Keratinocyte (primary cell): ENCODE measurements at regions not wholly inside any gene's neighbourhood (a gene's known extent, or its start where the extent isn't known, plus 50 kb on each side); places are given as distances from the start of the nearest gene placed in this dataset.

Experiments used
- DNase-seq: peaks from one replicate; pipeline ENCODE4 v3.0.0-alpha.2; 2011; ENCODE audit warnings: low read depth, missing footprints, low spot score
- FAIRE-seq: peaks from 2 replicates; lab custom pipeline; 2011; peaks lifted over from hg19 to GRCh38; lab: Jason Lieb, UNC
- H2AFZ ChIP-seq: 2 replicates; pipeline ENCODE4 v1.6.0; 2012; ENCODE audit warnings: low read length, control low read depth, inconsistent platforms; ENCODE audit not compliant: control insufficient read depth
- H3K27ac ChIP-seq: 2 replicates; pipeline ENCODE4 v1.5.1; 2011; ENCODE audit warnings: low read length; ENCODE audit not compliant: control insufficient read depth, insufficient read depth
- H3K27me3 ChIP-seq: 3 replicates; pipeline ENCODE4 v1.6.0; 2011; ENCODE audit warnings: low read length; ENCODE audit not compliant: control insufficient read depth, insufficient read depth; ENCODE audit errors: extremely low read depth
- H3K36me3 ChIP-seq, 2 experiments: 2 replicates in 1 of 2; 3 replicates in 1 of 2; pipeline ENCODE4 v1.5.1; 2011; ENCODE audit warnings: low read length in 2 of 2, mild to moderate bottlenecking in 1 of 2; ENCODE audit not compliant: control insufficient read depth in 2 of 2, insufficient read depth in 2 of 2; ENCODE audit errors: extremely low read depth in 1 of 2
- H3K4me1 ChIP-seq: 3 replicates; pipeline ENCODE4 v1.5.1; 2011; ENCODE audit warnings: low read length; ENCODE audit not compliant: control insufficient read depth, insufficient read depth; ENCODE audit errors: extremely low read depth
- H3K4me2 ChIP-seq: 3 replicates; pipeline ENCODE4 v1.6.0; 2011; ENCODE audit warnings: low read depth, low read length; ENCODE audit not compliant: control insufficient read depth, insufficient read depth; ENCODE audit errors: extremely low read depth
- H3K4me3 ChIP-seq, 3 experiments: fragments of 200-600 bp in 1 of 3; sonication (generic) in 1 of 3; 2 replicates in 2 of 3; 3 replicates in 1 of 3; pipeline ENCODE4 v1.5.1; 2011 to 2016; ENCODE audit warnings: low read length in 3 of 3, mild to moderate bottlenecking in 3 of 3, control low read depth in 2 of 3, inconsistent platforms in 1 of 3, low read depth in 1 of 3, mixed read lengths in 1 of 3, mixed run types in 1 of 3, moderate library complexity in 1 of 3; ENCODE audit not compliant: control insufficient read depth in 2 of 3, insufficient read depth in 2 of 3; ENCODE audit errors: extremely low read depth in 1 of 3
- H3K79me2 ChIP-seq: 2 replicates; pipeline ENCODE4 v1.6.0; 2012; ENCODE audit warnings: low read length; ENCODE audit not compliant: control insufficient read depth, insufficient read depth
- H3K9ac ChIP-seq: 3 replicates; pipeline ENCODE4 v1.6.0; 2011; ENCODE audit warnings: low read length; ENCODE audit not compliant: control insufficient read depth, insufficient read depth; ENCODE audit errors: extremely low read depth
- H3K9me1 ChIP-seq: 3 replicates; pipeline ENCODE4 v1.6.0; 2011; ENCODE audit warnings: low read length; ENCODE audit not compliant: control insufficient read depth, insufficient read depth; ENCODE audit errors: extremely low read depth
- H3K9me3 ChIP-seq: 2 replicates; pipeline ENCODE4 v1.5.1; 2012; ENCODE audit warnings: low read depth, low read length; ENCODE audit not compliant: control insufficient read depth
- H4K20me1 ChIP-seq: 3 replicates; pipeline ENCODE4 v1.6.0; 2011; ENCODE audit warnings: low read length; ENCODE audit not compliant: control insufficient read depth, insufficient read depth; ENCODE audit errors: extremely low read depth
- CTCF ChIP-seq, 3 experiments: IDR thresholded peaks in 1 of 3; conservative IDR thresholded peaks in 1 of 3; optimal IDR thresholded peaks in 1 of 3; 2 replicates in 2 of 3; 3 replicates in 1 of 3; pipeline versions ENCODE3 to v1.5.1; 2011; ENCODE audit warnings: low read length in 3 of 3, mild to moderate bottlenecking in 3 of 3, moderate library complexity in 2 of 3, control low read depth in 1 of 3, inconsistent platforms in 1 of 3; ENCODE audit not compliant: insufficient read depth in 2 of 3; ENCODE audit errors: extremely low read depth in 1 of 3
- EZH2 ChIP-seq: IDR thresholded peaks from one replicate; pipeline ENCODE4 v1.6.1; 2012; ENCODE audit warnings: inconsistent platforms, mild to moderate bottlenecking, low read length, moderate library complexity
- dilution Hi-C: fragments of 300-500 bp; cut with MboI; formaldehyde crosslinking; loops from one replicate; pipeline ENCODE4 v1.7.0; 2020; ENCODE audit warnings: low sequenced_read_pairs; ENCODE audit not compliant: extremely low pct_ligation_motif_present

GRCh38 chr4:180560896-180561295 lies 1682.3 kb upstream of the TENM3 start:
- dilution Hi-C loops = no loop called here
- H3K9ac ChIP-seq = no peak overlapping the region
- H4K20me1 ChIP-seq = no peaks in the 10 kb centered on the region
- no peak for DNase-seq
- no peak overlapping the region for H3K27ac ChIP-seq
- TF ChIP-seq EZH2 (no peak), CTCF (optimal IDR thresholded peaks at IDR 0.05 in 1 of 3, IDR thresholded peaks at IDR 0.05 in 1 of 3, conservative IDR thresholded peaks at IDR 0.05 in 1 of 3; ENCODE audit: extremely low read depth in 1 of 3, insufficient read depth in 2 of 3, low read length in 3 of 3) (no peak)
- FAIRE-seq = no peak
- H3K36me3 ChIP-seq = no peaks in the 10 kb centered on the region
- peaks cover 3% of the 10 kb centered on the region for H3K9me3 ChIP-seq
- no peaks in the 10 kb centered on the region for H3K79me2 ChIP-seq
- no peak overlapping the region for H3K4me3 ChIP-seq
- H3K27me3 ChIP-seq = no peaks in the 10 kb centered on the region
- H3K4me1 ChIP-seq = no peaks in the 10 kb centered on the region
- no peak overlapping the region for H2AFZ ChIP-seq
- H3K9me1 ChIP-seq = no peaks in the 10 kb centered on the region
- H3K4me2 ChIP-seq = no peak overlapping the region

DNA sequence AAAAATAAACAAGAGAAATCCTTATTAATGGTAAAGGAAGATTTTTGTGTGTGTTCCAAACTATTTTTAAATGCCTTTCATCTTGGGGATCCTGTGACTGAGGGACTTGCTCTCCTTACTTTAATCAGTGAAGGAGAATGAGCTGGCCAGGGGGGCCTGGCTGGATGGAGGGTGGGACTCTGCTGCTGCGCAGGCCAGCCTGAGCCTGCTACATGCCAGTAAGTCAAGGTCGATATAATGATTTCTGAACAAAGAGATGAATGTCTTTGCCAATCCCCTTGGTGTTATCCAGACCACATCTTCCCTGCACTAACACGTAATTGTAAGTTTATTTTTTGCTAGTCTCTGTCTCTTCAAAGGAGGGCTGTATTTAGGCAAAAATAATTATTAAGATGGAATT lies 1679.2 kb upstream of the TENM3 start:
- no peaks in the 10 kb centered on the region for H3K79me2 ChIP-seq
- H3K4me3 ChIP-seq = no peak overlapping the region
- dilution Hi-C loops = no loop called here
- H3K36me3 ChIP-seq = no peaks in the 10 kb centered on the region
- no peak overlapping the region for H3K9ac ChIP-seq
- no peak for DNase-seq
- H3K27ac ChIP-seq = no peak overlapping the region
- peaks cover 7% of the 10 kb centered on the region for H3K9me3 ChIP-seq
- TF ChIP-seq CTCF (optimal IDR thresholded peaks at IDR 0.05 in 1 of 3, IDR thresholded peaks at IDR 0.05 in 1 of 3, conservative IDR thresholded peaks at IDR 0.05 in 1 of 3; ENCODE audit: extremely low read depth in 1 of 3, insufficient read depth in 2 of 3, low read length in 3 of 3) (no peak), EZH2 (no peak)
- no peak overlapping the region for H3K4me2 ChIP-seq
- H4K20me1 ChIP-seq = no peaks in the 10 kb centered on the region
- H3K4me1 ChIP-seq = no peaks in the 10 kb centered on the region
- no peaks in the 10 kb centered on the region for H3K9me1 ChIP-seq
- no peak overlapping the region for H2AFZ ChIP-seq
- no peaks in the 10 kb centered on the region for H3K27me3 ChIP-seq
- FAIRE-seq = no peak
